ENCODE measurements at regions not wholly inside any gene's neighbourhood (a gene's known extent, or its start where the extent isn't known, plus 50 kb on each side); places are given as distances from the start of the nearest gene placed in this dataset.
"Not testable (repeated sequence)": the region's sequence is repeated elsewhere in the genome, so short reads cannot be mapped to it uniquely, and the experiment has no call there.

DNA sequence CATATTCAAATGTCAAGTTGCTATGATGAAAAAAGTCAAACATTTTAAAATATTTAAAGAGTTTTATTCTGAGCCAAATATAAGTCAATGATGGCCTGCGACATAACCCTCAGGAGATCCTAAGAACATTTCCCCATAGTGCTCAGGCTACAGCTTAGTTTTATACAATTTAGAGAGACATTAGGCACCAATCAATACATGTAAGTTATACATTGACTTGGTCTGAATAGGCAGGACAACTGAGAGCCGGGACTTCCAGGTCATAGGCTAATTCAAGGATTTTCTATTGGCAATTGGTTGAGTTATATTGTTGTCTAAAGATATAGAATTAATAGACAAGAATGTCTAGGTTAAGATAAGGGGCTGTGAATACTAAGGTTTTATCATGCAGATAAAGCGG is 64.5 kb downstream of the UGT2B28 start:
- TF ChIP-seq, protein P1, sequence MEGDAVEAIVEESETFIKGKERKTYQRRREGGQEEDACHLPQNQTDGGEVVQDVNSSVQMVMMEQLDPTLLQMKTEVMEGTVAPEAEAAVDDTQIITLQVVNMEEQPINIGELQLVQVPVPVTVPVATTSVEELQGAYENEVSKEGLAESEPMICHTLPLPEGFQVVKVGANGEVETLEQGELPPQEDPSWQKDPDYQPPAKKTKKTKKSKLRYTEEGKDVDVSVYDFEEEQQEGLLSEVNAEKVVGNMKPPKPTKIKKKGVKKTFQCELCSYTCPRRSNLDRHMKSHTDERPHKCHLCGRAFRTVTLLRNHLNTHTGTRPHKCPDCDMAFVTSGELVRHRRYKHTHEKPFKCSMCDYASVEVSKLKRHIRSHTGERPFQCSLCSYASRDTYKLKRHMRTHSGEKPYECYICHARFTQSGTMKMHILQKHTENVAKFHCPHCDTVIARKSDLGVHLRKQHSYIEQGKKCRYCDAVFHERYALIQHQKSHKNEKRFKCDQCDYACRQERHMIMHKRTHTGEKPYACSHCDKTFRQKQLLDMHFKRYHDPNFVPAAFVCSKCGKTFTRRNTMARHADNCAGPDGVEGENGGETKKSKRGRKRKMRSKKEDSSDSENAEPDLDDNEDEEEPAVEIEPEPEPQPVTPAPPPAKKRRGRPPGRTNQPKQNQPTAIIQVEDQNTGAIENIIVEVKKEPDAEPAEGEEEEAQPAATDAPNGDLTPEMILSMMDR (IDR thresholded peaks at IDR 0.05; ENCODE audit: low read depth, low read length, missing input control) = not testable (repeated sequence)
- TF ChIP-seq, protein P2, sequence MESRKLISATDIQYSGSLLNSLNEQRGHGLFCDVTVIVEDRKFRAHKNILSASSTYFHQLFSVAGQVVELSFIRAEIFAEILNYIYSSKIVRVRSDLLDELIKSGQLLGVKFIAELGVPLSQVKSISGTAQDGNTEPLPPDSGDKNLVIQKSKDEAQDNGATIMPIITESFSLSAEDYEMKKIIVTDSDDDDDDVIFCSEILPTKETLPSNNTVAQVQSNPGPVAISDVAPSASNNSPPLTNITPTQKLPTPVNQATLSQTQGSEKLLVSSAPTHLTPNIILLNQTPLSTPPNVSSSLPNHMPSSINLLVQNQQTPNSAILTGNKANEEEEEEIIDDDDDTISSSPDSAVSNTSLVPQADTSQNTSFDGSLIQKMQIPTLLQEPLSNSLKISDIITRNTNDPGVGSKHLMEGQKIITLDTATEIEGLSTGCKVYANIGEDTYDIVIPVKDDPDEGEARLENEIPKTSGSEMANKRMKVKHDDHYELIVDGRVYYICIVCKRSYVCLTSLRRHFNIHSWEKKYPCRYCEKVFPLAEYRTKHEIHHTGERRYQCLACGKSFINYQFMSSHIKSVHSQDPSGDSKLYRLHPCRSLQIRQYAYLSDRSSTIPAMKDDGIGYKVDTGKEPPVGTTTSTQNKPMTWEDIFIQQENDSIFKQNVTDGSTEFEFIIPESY (IDR thresholded peaks at IDR 0.05) = not testable (repeated sequence)
- TF ChIP-seq YY1 (IDR thresholded peaks at IDR 0.05); GABPA (IDR thresholded peaks at IDR 0.05 in 1 of 2, conservative IDR thresholded peaks at IDR 0.05 in 1 of 2); TAF1 (conservative IDR thresholded peaks at IDR 0.05); RAD21 (IDR thresholded peaks at IDR 0.05): not testable (repeated sequence)
